ENCODE measurements at regions not wholly inside any gene's neighbourhood (a gene's known extent, or its start where the extent isn't known, plus 50 kb on each side); places are given as distances from the start of the nearest gene placed in this dataset.

DNA sequence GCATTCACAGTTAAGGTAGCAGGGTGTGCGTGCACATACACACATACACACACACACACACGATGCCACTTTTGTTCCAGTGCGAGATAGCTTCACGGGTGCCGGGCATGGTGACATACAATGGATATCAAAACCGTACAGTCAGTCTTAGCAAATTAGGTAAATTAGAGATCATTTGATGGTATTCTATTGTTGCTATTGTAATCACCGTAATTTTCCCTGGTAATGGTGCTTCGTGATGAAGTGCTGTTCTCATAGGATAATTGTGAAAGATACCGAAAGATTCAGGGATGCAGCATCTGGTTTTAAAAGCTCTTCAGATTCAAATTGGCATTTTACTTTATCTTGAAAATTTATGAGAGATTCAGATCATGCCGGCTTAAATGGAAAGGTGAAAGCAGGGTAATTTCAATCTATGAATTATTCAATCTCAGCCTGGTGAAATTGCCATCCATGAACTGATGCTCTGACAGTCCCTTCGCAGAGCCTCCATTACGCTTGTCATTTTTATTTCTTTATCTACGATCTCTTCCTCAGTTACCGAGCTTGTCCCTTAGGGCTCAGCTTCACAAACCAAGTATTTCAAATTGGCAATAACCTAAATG lies 71.3 kb upstream of the SOX4 start:
- no CpG with 5 or more reads among the region's 14 CpGs for WGBS (ENCODE audit: extremely low coverage, insufficient coverage, insufficient read length)

DNA sequence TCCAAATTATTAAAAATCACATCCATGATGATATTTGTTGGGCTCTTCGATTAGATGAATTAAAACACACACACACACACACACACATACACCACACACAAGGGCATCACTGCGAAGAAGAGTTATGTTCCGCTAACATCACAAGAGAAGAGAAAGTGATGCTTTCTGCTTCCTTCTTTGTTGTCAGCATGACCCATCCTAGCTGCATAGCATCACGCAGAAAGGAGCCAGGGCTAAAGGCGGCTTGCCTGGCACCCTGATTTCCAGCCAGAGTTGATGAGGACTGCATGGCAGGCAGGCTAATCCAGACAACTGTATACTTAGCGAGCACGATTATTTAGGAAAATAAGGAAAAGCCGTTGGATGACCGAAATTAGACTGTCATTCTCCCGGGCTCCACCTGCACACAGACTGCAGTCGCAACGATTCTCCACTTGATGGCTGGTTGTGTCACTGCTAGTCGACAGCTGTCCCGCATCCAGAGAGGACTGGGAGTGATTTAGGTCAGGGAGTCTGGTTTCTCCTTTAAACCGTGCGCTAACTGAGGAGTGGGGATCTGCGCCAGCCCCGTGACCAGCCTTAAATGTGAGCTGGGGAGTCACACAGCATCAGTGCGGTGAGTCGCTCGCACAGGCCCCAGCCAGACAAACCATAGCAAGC lies 70.6 kb upstream of the SOX4 start:
- H2BK12ac ChIP-seq (ENCODE audit: low read length) = no peak overlapping the region
- no peak overlapping the region for H4K91ac ChIP-seq (ENCODE audit: low read depth, low read length)
- no peak overlapping the region for H3K27ac ChIP-seq (ENCODE audit: low read depth, low read length)
- no peaks in the 10 kb centered on the region for H3K79me1 ChIP-seq (ENCODE audit: low read length)
- no peak overlapping the region for H3K4me2 ChIP-seq (ENCODE audit: low read length)
- H3K4ac ChIP-seq (ENCODE audit: low read depth, low read length) = no peak overlapping the region
- H3K18ac ChIP-seq (ENCODE audit: low read length) = no peak overlapping the region
- H3K79me2 ChIP-seq (ENCODE audit: control insufficient read depth, insufficient read depth, low read length, poor library complexity) = no peaks in the 10 kb centered on the region
- H3K9me3 ChIP-seq (ENCODE audit: insufficient read depth, low read depth, low read length) = no peaks in the 10 kb centered on the region
- no peaks in the 10 kb centered on the region for H3K4me1 ChIP-seq (ENCODE audit: control insufficient read depth in 1 of 2, insufficient read depth in 2 of 2, low read length in 2 of 2)
- no peak overlapping the region for H4K12ac ChIP-seq (ENCODE audit: low read depth, low read length)
- no peak overlapping the region for H2AK5ac ChIP-seq (ENCODE audit: low read length)
- no peak overlapping the region for H3K14ac ChIP-seq (ENCODE audit: low read length)
- DNase-seq = peak in 1 of 2 donors; percentile 13
- no peak overlapping the region for H2BK120ac ChIP-seq (ENCODE audit: insufficient read depth, low read length, poor library complexity)
- no peak overlapping the region for H3K4me3 ChIP-seq (ENCODE audit: low read depth, low read length)
- no peak overlapping the region for H3K23ac ChIP-seq (ENCODE audit: low read length)
- no peak overlapping the region for H4K8ac ChIP-seq (ENCODE audit: low read depth, low read length)
- H2AFZ ChIP-seq (ENCODE audit: insufficient read depth, low read length, poor library complexity) = no peak overlapping the region
- no peak overlapping the region for H2BK5ac ChIP-seq (ENCODE audit: low read depth, low read length, poor library complexity)
- H3K36me3 ChIP-seq (ENCODE audit: control insufficient read depth in 1 of 2, insufficient read depth in 2 of 2, low read length in 2 of 2) = no peaks in the 10 kb centered on the region
- no CpG with 5 or more reads among the region's 21 CpGs for WGBS (ENCODE audit: extremely low coverage, insufficient coverage, insufficient read length)
- H3K9ac ChIP-seq (ENCODE audit: low read length) = no peak overlapping the region
- H3K27me3 ChIP-seq (ENCODE audit: insufficient read depth, low read length) = no peaks in the 10 kb centered on the region

More for the DNA sequence above, 71.3 kb upstream of the SOX4 start:
- H3K18ac ChIP-seq (ENCODE audit: low read length) = no peak overlapping the region
- H3K79me2 ChIP-seq (ENCODE audit: control insufficient read depth, insufficient read depth, low read length, poor library complexity) = no peaks in the 10 kb centered on the region
- H3K27me3 ChIP-seq (ENCODE audit: insufficient read depth, low read length) = no peaks in the 10 kb centered on the region
- no peak overlapping the region for H3K4me2 ChIP-seq (ENCODE audit: low read length)
- H2BK5ac ChIP-seq (ENCODE audit: low read depth, low read length, poor library complexity) = no peak overlapping the region
- no peak overlapping the region for H3K14ac ChIP-seq (ENCODE audit: low read length)
- H3K9ac ChIP-seq (ENCODE audit: low read length) = no peak overlapping the region
- DNase-seq = no peak
- H3K36me3 ChIP-seq (ENCODE audit: control insufficient read depth in 1 of 2, insufficient read depth in 2 of 2, low read length in 2 of 2) = no peaks in the 10 kb centered on the region
- no peaks in the 10 kb centered on the region for H3K9me3 ChIP-seq (ENCODE audit: insufficient read depth, low read depth, low read length)
- no peak overlapping the region for H3K4ac ChIP-seq (ENCODE audit: low read depth, low read length)
- H4K12ac ChIP-seq (ENCODE audit: low read depth, low read length) = no peak overlapping the region
- no peaks in the 10 kb centered on the region for H3K79me1 ChIP-seq (ENCODE audit: low read length)
- no peak overlapping the region for H3K27ac ChIP-seq (ENCODE audit: low read depth, low read length)
- H3K4me3 ChIP-seq (ENCODE audit: low read depth, low read length) = no peak overlapping the region
- no peaks in the 10 kb centered on the region for H3K4me1 ChIP-seq (ENCODE audit: control insufficient read depth in 1 of 2, insufficient read depth in 2 of 2, low read length in 2 of 2)
- no peak overlapping the region for H2BK12ac ChIP-seq (ENCODE audit: low read length)
- H3K23ac ChIP-seq (ENCODE audit: low read length) = no peak overlapping the region
- no peak overlapping the region for H2AK5ac ChIP-seq (ENCODE audit: low read length)
- no peak overlapping the region for H4K91ac ChIP-seq (ENCODE audit: low read depth, low read length)
- H4K8ac ChIP-seq (ENCODE audit: low read depth, low read length) = no peak overlapping the region
- H2AFZ ChIP-seq (ENCODE audit: insufficient read depth, low read length, poor library complexity) = no peak overlapping the region
- H2BK120ac ChIP-seq (ENCODE audit: insufficient read depth, low read length, poor library complexity) = no peak overlapping the region

DNA sequence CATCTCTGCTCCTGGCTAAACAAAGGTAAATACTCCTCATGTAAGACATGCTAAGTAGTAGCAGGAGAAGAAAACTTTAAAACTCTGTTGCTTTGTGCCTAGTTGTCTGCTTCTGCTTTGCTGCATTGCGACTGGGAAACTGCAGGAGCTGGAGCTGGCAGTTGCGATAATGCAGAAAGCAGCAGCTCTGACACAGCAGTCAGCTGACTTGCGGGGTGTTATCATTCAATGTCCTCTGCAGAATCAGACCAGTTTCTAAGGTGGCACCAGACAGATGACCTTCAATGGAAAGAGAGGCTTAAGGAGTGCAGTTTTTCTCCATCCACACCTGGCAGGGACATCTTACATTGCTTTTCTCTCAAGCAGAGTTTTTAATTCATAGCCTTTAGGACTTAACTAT lies 69.9 kb upstream of the SOX4 start:
- Histone ChIP-seq H3K79me1 (ENCODE audit: low read length) (no peaks in the 10 kb centered on the region), H3K27me3 (ENCODE audit: insufficient read depth, low read length) (no peaks in the 10 kb centered on the region), H3K36me3 (ENCODE audit: control insufficient read depth in 1 of 2, insufficient read depth in 2 of 2, low read length in 2 of 2) (no peaks in the 10 kb centered on the region), H3K79me2 (ENCODE audit: control insufficient read depth, insufficient read depth, low read length, poor library complexity) (no peaks in the 10 kb centered on the region), H3K23ac (ENCODE audit: low read length) (no peak overlapping the region), H2BK12ac (ENCODE audit: low read length) (no peak overlapping the region), H3K18ac (ENCODE audit: low read length) (no peak overlapping the region), H2AFZ (ENCODE audit: insufficient read depth, low read length, poor library complexity) (no peak overlapping the region), H4K8ac (ENCODE audit: low read depth, low read length) (no peak overlapping the region), H3K4ac (ENCODE audit: low read depth, low read length) (no peak overlapping the region), H3K27ac (ENCODE audit: low read depth, low read length) (no peak overlapping the region), H3K9ac (ENCODE audit: low read length) (no peak overlapping the region), H2BK5ac (ENCODE audit: low read depth, low read length, poor library complexity) (no peak overlapping the region), H3K14ac (ENCODE audit: low read length) (no peak overlapping the region), H3K4me1 (ENCODE audit: control insufficient read depth in 1 of 2, insufficient read depth in 2 of 2, low read length in 2 of 2) (no peaks in the 10 kb centered on the region), H3K4me3 (ENCODE audit: low read depth, low read length) (no peak overlapping the region), H2AK5ac (ENCODE audit: low read length) (no peak overlapping the region), H3K4me2 (ENCODE audit: low read length) (no peak overlapping the region), H4K91ac (ENCODE audit: low read depth, low read length) (no peak overlapping the region), H3K9me3 (ENCODE audit: insufficient read depth, low read depth, low read length) (no peaks in the 10 kb centered on the region), H4K12ac (ENCODE audit: low read depth, low read length) (no peak overlapping the region), H2BK120ac (ENCODE audit: insufficient read depth, low read length, poor library complexity) (no peak overlapping the region)
- DNase-seq = no peak
- no CpG with 5 or more reads among the region's 3 CpGs for WGBS (ENCODE audit: extremely low coverage, insufficient coverage, insufficient read length)

DNA sequence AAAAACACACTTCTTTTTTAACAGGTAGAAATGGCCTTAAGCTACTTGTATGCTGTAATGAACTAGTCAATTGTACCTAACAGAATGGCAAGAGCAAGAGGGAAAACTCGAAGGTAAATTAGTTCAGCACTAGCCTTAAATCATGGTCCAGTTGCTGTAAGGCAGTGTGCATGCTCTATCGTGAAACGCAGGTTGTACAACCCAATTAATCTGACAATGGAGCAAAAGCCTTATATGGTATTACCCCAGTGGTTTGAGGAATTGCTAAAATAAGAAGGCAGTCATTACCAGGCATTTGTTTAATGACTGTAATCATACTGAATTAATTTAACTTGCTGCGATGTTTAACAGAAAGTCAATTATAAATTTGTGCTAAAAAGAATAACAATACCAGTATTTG lies 69.3 kb upstream of the SOX4 start:
- no peak overlapping the region for H4K12ac ChIP-seq (ENCODE audit: low read depth, low read length)
- H2BK120ac ChIP-seq (ENCODE audit: insufficient read depth, low read length, poor library complexity) = no peak overlapping the region
- DNase-seq = no peak
- no peak overlapping the region for H3K23ac ChIP-seq (ENCODE audit: low read length)
- H3K27ac ChIP-seq (ENCODE audit: low read depth, low read length) = no peak overlapping the region
- no peak overlapping the region for H2AFZ ChIP-seq (ENCODE audit: insufficient read depth, low read length, poor library complexity)
- no peak overlapping the region for H4K91ac ChIP-seq (ENCODE audit: low read depth, low read length)
- H2BK5ac ChIP-seq (ENCODE audit: low read depth, low read length, poor library complexity) = no peak overlapping the region
- no peak overlapping the region for H3K18ac ChIP-seq (ENCODE audit: low read length)
- H3K4ac ChIP-seq (ENCODE audit: low read depth, low read length) = no peak overlapping the region
- H3K27me3 ChIP-seq (ENCODE audit: insufficient read depth, low read length) = no peaks in the 10 kb centered on the region
- no peak overlapping the region for H4K8ac ChIP-seq (ENCODE audit: low read depth, low read length)
- no peaks in the 10 kb centered on the region for H3K9me3 ChIP-seq (ENCODE audit: insufficient read depth, low read depth, low read length)
- no peaks in the 10 kb centered on the region for H3K79me2 ChIP-seq (ENCODE audit: control insufficient read depth, insufficient read depth, low read length, poor library complexity)
- no peak overlapping the region for H3K9ac ChIP-seq (ENCODE audit: low read length)
- no peaks in the 10 kb centered on the region for H3K36me3 ChIP-seq (ENCODE audit: control insufficient read depth in 1 of 2, insufficient read depth in 2 of 2, low read length in 2 of 2)
- no peak overlapping the region for H2BK12ac ChIP-seq (ENCODE audit: low read length)
- H3K4me3 ChIP-seq (ENCODE audit: low read depth, low read length) = no peak overlapping the region
- no peak overlapping the region for H2AK5ac ChIP-seq (ENCODE audit: low read length)
- no peaks in the 10 kb centered on the region for H3K4me1 ChIP-seq (ENCODE audit: control insufficient read depth in 1 of 2, insufficient read depth in 2 of 2, low read length in 2 of 2)
- no peak overlapping the region for H3K14ac ChIP-seq (ENCODE audit: low read length)
- H3K4me2 ChIP-seq (ENCODE audit: low read length) = no peak overlapping the region
- WGBS (ENCODE audit: extremely low coverage, insufficient coverage, insufficient read length) = no CpG with 5 or more reads among the region's 4 CpGs
- H3K79me1 ChIP-seq (ENCODE audit: low read length) = no peaks in the 10 kb centered on the region
